ENCODE measurements at regions not wholly inside any gene's neighbourhood (a gene's known extent, or its start where the extent isn't known, plus 50 kb on each side); places are given as distances from the start of the nearest gene placed in this dataset.
"Not testable (repeated sequence)": the region's sequence is repeated elsewhere in the genome, so short reads cannot be mapped to it uniquely, and the experiment has no call there.

DNA sequence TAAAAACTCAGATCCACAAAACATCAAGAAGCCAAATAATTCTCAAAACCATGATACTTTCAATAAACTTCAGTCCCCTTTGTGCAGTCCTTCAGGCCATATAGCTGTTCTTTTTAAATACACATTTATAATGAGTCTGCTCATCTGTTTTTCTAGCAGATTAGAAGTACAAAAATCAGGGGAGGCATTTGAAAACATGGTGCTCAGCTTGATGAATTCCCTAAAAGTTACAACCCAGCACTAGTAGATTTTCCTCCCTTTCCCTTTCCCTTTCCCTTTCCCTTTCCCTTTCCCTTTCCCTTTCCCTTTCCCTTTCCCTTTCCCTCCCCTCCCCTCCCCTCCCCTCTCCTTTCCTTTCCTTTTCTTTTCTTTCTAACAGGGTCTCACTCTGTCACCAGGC, 884.6 kb upstream of the AMELY start:
- no peak for DNase-seq

DNA sequence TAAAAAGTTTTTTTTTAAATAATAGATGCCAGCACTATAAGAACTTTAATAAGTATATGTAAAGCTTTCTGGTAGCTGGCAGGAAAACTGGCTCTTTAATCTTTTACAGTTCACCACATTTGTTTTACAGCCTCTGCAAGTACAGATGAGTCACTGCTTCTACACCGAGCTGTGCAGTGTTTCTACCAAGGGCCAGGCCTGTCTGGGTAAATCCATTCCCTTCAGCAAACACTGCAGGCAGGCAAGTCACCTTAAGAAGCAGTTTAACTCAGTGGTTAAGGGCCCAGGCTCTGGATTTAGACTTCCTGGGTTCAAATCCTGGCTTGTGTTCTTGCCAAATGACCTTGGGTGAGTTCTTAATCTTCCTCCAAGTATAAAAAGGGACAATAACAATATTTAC, 882.9 kb upstream of the AMELY start:
- peak; percentile 0 for DNase-seq

GRCh38 chrY:7793989-7794388, 882.4 kb upstream of the AMELY start:
- DNase-seq, result no peak

- no peak for DNase-seq
Observed at GRCh38 chrY:7792431-7792830, 880.9 kb upstream of the AMELY start.

GRCh38 chrY:7781501-7781900, 869.9 kb upstream of the AMELY start:
- DNase-seq, result no peak

GRCh38 chrY:7775436-7775835, 863.9 kb upstream of the AMELY start:
- not testable (repeated sequence) for DNase-seq

- no peak for DNase-seq
Observed at GRCh38 chrY:7771771-7772170, 860.2 kb upstream of the AMELY start.

- no peak for DNase-seq
Observed at GRCh38 chrY:7769790-7770375, 858.3 kb upstream of the AMELY start.

DNA sequence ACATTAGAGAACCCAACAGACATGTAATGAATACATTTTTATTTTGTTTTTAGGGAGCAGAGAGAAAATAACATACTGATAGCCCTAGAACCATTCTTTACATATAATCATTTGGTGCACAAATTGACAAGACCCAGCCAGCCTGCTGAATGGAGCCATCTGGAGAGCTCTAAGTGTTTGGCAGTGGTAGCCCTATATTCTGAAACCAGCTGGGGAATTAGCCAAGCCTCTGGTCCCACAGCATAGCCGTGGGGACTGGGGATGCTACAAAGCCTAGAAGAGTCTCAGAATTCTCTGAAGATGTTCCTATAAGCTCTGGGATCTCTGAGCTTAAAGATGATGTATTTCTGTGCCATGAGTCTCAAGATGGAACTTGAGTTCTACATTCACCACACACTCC, 857.3 kb upstream of the AMELY start:
- DNase-seq, result peak; percentile 12

DNA sequence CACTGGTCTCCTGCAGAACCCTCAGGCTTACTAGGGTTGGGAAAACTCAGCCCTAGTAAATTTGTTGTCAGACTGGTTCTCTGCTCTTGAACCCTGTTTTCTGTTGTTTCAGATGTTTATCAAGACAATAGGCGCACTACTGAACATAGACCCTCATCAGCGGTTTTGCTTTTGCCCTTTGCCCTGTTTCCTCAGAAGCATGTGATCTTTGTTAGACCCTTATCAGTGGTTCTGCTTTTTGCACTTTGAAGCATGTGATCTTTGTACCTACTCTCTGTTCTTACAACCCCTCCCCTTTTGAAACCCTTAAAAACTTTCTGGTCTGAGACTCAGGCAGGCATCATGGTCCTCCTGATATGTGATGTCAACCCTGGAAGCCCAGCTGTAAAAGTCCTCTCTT, 842.2 kb upstream of the AMELY start:
- DNase-seq, result no peak

GRCh38 chrY:7746781-7747180, 835.2 kb upstream of the AMELY start:
- no peak for DNase-seq

GRCh38 chrY:7745581-7745901, 834.0 kb upstream of the AMELY start:
- no peak for DNase-seq

DNA sequence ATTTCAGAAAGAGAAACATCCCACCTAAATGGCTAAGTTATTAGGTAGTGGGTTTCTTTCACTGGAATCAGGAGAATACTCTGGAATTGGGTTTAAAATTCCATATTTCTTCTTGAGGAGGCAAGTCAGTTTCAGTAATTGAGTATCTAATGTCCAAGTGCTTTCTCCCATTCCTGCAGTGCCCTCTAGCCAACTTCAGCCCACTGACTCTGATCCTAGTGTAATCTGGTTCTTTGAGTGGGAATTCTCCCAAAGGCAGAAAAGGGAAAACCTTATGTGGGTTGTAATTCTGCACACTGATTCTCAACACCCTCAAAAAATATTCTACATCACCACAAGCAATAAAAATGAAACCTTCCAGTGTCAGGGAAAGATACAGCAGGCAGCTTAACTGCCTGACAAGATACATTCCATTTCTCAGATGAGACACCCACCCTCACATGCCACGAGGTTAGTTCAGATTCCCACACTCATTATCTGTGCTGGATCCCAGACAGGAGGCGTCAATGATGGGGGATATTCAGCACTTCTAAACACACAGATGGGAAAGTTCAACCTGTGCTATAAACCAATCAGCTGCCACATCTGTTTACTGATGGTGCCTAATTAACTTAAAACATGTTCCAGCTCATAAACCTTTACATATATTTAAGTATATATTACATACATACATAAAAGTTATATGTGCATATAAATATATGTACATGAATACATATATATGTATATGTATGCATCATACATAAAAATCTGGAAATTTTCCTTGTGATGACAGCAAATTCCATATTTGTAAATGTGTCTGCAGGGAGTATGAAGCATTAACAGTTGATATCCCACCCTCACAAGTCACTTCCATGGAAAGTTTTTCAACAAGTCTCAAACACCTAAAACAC, 833.4 kb upstream of the AMELY start:
- no peak for DNase-seq

- no peak for DNase-seq
Observed at GRCh38 chrY:7736847-7737365, 825.4 kb upstream of the AMELY start.

DNA sequence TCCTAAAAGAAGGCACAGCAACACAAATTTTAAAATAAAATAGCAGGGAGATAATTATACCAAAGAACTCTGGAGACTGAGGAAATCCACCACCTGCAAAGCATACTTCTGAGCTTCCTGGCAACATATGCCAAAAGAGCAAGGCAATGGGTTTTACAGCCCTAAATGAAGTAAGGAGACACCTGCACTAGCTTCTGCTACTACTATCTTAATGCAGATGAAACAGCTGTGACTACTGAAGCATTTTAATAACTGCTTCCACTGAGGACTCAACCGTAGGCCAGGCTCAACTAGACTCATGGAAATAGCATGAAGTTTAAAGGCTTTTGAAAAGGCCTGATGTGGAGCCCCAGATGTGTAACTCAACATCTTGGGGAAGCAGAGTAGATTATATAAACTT, 820.1 kb upstream of the AMELY start:
- DNase-seq, result no peak

GRCh38 chrY:7730664-7731063, 819.1 kb upstream of the AMELY start:
- no peak for DNase-seq

DNA sequence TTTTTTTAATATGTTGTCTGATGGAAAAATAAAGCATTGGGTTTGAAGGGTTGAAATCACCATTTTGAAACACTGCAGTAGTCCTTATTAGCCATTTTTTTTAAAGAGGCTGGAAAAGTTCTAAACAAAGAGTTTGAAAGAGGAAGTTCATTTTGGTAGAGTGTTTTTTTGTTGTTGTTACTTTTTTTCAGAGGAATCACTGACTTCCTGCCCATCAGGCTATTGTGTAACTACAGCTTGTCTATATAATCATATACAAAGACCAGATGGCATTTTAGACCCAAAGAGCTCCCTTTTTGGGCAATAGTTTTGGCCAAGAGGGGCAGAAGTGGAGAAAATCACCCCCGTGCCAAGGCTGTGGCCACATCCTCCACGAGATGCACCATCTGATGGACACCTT, 818.5 kb upstream of the AMELY start:
- no peak for DNase-seq

DNA sequence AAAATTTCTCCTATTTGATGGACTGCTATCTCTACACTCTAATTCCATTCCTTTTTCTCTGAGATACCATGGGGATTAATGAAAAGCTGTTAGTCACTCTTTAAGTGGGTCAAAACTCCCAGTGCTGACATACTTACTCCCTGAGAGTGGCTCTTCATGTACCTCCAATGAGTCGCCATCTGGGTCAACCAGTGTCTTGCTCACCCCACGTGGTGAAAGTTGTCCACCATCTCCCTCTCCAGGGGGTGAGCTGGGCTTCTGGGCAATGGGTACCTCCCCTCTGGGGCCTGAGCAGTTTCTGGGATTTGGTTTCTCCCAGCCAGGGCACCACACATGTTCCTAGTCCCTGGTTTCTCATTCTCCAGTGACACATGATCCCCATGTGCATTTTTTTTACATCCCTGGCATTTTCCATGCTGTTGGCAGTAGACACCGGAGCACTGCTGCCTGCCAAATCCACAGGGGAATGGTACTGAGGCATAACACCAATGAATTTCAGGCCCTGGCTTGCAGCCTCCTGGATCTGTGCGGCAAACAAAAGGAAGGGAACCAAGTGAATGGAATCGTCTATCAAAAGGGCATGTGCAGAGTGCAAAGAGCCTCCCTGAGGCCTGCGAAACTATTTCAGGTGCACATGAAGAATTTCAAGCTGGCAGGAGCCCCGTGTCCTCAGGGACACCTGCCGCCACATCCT, 817.9 kb upstream of the AMELY start:
- DNase-seq, result peak; percentile 67

GRCh38 chrY:7728935-7729317, 817.4 kb upstream of the AMELY start:
- DNase-seq, result peak; percentile 0

- no peak for DNase-seq
Observed at GRCh38 chrY:7725791-7726460, 814.4 kb upstream of the AMELY start.

- DNase-seq, result peak; percentile 31
Observed at GRCh38 chrY:7723991-7724632, 812.6 kb upstream of the AMELY start.

DNA sequence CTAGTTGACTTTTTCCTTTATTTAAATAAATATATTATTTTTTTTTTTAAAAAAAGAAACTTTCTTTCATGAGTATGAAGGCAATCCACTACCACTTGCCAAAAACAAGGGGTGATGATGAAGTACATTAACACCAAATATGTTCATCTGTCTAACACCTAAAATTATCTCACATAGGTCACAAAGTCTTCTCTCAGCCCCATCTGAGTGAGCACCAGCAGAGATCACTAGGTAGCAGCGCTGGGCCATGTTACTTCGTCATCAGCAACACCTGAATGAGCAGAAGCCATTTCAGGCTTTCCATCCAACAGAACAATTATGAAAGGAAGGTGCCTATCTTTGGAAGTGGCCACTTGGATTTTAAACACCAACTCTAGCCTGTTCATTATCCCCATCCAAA, 811.6 kb upstream of the AMELY start:
- no peak for DNase-seq

GRCh38 chrY:7722566-7722965, 811.0 kb upstream of the AMELY start:
- DNase-seq, result no peak
